ENCODE measurements at regions not wholly inside any gene's neighbourhood (a gene's known extent, or its start where the extent isn't known, plus 50 kb on each side); places are given as distances from the start of the nearest gene placed in this dataset.

- Histone ChIP-seq H3K9ac (ENCODE audit: low read depth, low read length) (no peak overlapping the region), H3K36me3 (ENCODE audit: insufficient read depth, low read length) (no peaks in the 10 kb centered on the region), H3K9me3 (ENCODE audit: control insufficient read depth, insufficient read depth, low read length) (no peaks in the 10 kb centered on the region), H3K4me1 (ENCODE audit: insufficient read depth, low read length) (peaks cover 15% of the 10 kb centered on the region)
These were observed 280.7 kb upstream of the SOX5 start for GRCh38 chr12:24230061-24230701.

DNA sequence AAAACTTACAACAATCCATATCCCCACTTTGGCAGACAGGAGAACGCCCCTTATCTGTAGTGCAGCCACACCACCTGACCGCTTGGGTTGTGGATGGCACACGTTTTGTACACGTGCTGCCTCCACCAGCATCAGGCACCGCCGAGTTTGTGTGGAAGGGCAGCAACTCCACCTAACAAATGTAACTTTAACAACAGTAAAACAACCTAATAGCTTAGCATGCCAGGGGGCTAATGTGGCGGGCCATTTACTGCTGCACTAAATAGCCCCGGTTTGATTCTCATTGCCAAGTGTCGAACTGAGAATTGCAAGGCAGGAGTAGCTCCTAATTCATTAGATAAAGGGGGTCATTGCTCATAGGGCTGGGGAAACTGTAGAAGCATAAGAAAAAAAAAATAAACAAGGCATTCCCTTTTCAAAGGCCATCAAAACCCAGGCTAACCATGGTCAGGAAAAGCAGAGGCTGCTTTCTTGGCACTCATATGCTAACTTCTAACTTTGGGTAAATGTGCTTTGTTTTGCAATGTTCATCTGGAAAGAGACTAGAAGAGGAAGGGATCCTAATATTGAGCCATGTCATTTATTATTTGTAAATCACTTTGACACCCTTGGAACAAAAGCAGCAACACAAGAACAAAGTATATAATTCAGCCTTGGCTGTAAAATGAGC, 279.7 kb upstream of the SOX5 start:
- Histone ChIP-seq H3K9me3 (ENCODE audit: control insufficient read depth, insufficient read depth, low read length) (no peaks in the 10 kb centered on the region), H3K4me1 (ENCODE audit: insufficient read depth, low read length) (peaks cover 15% of the 10 kb centered on the region), H3K36me3 (ENCODE audit: insufficient read depth, low read length) (no peaks in the 10 kb centered on the region), H3K9ac (ENCODE audit: low read depth, low read length) (no peak overlapping the region)

- H3K4me1 ChIP-seq (ENCODE audit: insufficient read depth, low read length) = peaks cover 15% of the 10 kb centered on the region
- H3K9ac ChIP-seq (ENCODE audit: low read depth, low read length) = no peak overlapping the region
- no peaks in the 10 kb centered on the region for H3K9me3 ChIP-seq (ENCODE audit: control insufficient read depth, insufficient read depth, low read length)
- no peaks in the 10 kb centered on the region for H3K36me3 ChIP-seq (ENCODE audit: insufficient read depth, low read length)
These were observed 278.9 kb upstream of the SOX5 start for GRCh38 chr12:24228371-24228770.

GRCh38 chr12:24227551-24227950, 278.1 kb upstream of the SOX5 start:
- Histone ChIP-seq H3K36me3 (ENCODE audit: insufficient read depth, low read length) (no peaks in the 10 kb centered on the region), H3K4me1 (ENCODE audit: insufficient read depth, low read length) (peaks cover 15% of the 10 kb centered on the region), H3K9ac (ENCODE audit: low read depth, low read length) (no peak overlapping the region), H3K9me3 (ENCODE audit: control insufficient read depth, insufficient read depth, low read length) (no peaks in the 10 kb centered on the region)

- no peaks in the 10 kb centered on the region for H3K9me3 ChIP-seq (ENCODE audit: control insufficient read depth, insufficient read depth, low read length)
- peaks cover 15% of the 10 kb centered on the region for H3K4me1 ChIP-seq (ENCODE audit: insufficient read depth, low read length)
- no peak overlapping the region for H3K9ac ChIP-seq (ENCODE audit: low read depth, low read length)
- no peaks in the 10 kb centered on the region for H3K36me3 ChIP-seq (ENCODE audit: insufficient read depth, low read length)
These were observed 277.4 kb upstream of the SOX5 start for GRCh38 chr12:24226745-24227350.

- H3K9me3 ChIP-seq (ENCODE audit: control insufficient read depth, insufficient read depth, low read length) = no peaks in the 10 kb centered on the region
- peaks cover 3% of the 10 kb centered on the region for H3K4me1 ChIP-seq (ENCODE audit: insufficient read depth, low read length)
- H3K36me3 ChIP-seq (ENCODE audit: insufficient read depth, low read length) = no peaks in the 10 kb centered on the region
- no peak overlapping the region for H3K9ac ChIP-seq (ENCODE audit: low read depth, low read length)
These were observed 274.9 kb upstream of the SOX5 start for GRCh38 chr12:24224401-24224800.

DNA sequence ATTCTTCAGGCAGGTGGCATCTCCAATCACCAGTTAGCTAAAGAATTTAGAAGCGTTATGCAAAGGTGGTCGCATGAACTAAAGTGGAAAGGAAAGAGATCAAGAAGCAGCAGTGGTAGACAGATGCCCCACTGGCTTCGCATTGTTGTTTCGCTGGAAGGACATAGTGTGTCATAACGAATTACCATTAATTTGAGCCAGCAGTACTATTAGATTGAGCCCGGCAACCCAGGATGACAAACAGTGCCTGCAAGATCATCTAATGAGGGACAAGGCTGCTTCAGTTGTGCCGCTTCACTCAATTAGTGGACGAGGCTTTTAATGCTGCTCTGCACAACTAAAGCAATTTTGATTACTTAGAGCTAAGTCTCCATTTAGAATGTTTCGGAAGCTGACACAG, 274.5 kb upstream of the SOX5 start:
- Histone ChIP-seq H3K4me1 (ENCODE audit: insufficient read depth, low read length) (no peaks in the 10 kb centered on the region; the same call in 1 of the 2 replicates), H3K9ac (ENCODE audit: low read depth, low read length) (no peak overlapping the region)

DNA sequence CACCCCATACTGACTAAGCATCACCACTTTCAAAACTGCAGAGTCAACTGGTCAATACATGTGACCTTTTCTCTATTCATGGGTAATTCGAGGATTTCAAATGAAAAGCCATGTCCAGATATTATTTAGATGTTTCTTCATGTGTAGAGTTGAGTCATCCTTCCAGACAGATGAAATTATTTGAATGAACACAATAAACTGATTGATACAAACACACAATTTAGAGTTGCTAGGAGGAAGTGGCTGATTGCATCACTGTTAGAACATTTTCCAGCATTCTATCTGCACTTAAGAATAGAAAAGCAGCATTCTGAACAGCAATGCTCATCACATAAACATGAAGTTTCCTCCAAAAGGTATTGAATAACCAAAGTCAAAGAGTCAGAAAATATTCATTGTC, 273.5 kb upstream of the SOX5 start:
- H3K4me1 ChIP-seq (ENCODE audit: insufficient read depth, low read length) = no peaks in the 10 kb centered on the region
- no peaks in the 10 kb centered on the region for H3K36me3 ChIP-seq (ENCODE audit: insufficient read depth, low read length)
- no peaks in the 10 kb centered on the region for H3K9me3 ChIP-seq (ENCODE audit: control insufficient read depth, insufficient read depth, low read length)
- no peak overlapping the region for H3K9ac ChIP-seq (ENCODE audit: low read depth, low read length)

More for the DNA sequence above, 274.5 kb upstream of the SOX5 start:
- Histone ChIP-seq H3K36me3 (ENCODE audit: insufficient read depth, low read length) (no peaks in the 10 kb centered on the region), H3K9me3 (ENCODE audit: control insufficient read depth, insufficient read depth, low read length) (no peaks in the 10 kb centered on the region)

GRCh38 chr12:24212496-24212895, 263.0 kb upstream of the SOX5 start:
- Histone ChIP-seq H3K4me1 (ENCODE audit: insufficient read depth, low read length) (no peaks in the 10 kb centered on the region), H3K36me3 (ENCODE audit: insufficient read depth, low read length) (no peaks in the 10 kb centered on the region), H3K9ac (ENCODE audit: low read depth, low read length) (no peak overlapping the region), H3K9me3 (ENCODE audit: control insufficient read depth, insufficient read depth, low read length) (no peaks in the 10 kb centered on the region)

- no peaks in the 10 kb centered on the region for H3K4me1 ChIP-seq (ENCODE audit: insufficient read depth, low read length)
- H3K9ac ChIP-seq (ENCODE audit: low read depth, low read length) = no peak overlapping the region
- H3K36me3 ChIP-seq (ENCODE audit: insufficient read depth, low read length) = no peaks in the 10 kb centered on the region
- no peaks in the 10 kb centered on the region for H3K9me3 ChIP-seq (ENCODE audit: control insufficient read depth, insufficient read depth, low read length)
These were observed 257.2 kb upstream of the SOX5 start for GRCh38 chr12:24206621-24207020.

- Histone ChIP-seq H3K9ac (ENCODE audit: low read depth, low read length) (no peak overlapping the region), H3K4me1 (ENCODE audit: insufficient read depth, low read length) (peaks cover 7% of the 10 kb centered on the region; the same call in 1 of the 2 replicates), H3K36me3 (ENCODE audit: insufficient read depth, low read length) (no peaks in the 10 kb centered on the region), H3K9me3 (ENCODE audit: control insufficient read depth, insufficient read depth, low read length) (no peaks in the 10 kb centered on the region)
These were observed 251.9 kb upstream of the SOX5 start for GRCh38 chr12:24201258-24201970.

DNA sequence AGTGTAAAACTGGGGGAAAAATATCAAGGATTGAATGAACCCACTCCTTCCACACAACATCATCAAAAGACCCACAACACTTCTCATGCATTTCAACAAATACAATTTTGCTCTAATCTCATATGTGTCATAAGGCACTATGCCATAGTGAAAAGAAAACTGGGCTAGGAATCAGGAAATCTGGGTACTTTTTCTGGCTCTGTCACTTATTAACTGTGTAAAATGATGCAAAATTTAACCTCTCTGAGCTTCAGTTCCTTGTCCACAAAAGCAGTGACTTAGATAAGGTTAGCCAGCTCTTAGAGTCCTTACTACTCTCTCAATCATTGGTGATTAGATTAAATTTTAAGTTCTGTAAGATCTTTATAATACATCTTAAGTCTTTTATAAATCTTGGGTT, 250.5 kb upstream of the SOX5 start:
- Histone ChIP-seq H3K9me3 (ENCODE audit: control insufficient read depth, insufficient read depth, low read length) (no peaks in the 10 kb centered on the region), H3K4me1 (ENCODE audit: insufficient read depth, low read length) (peaks cover 7% of the 10 kb centered on the region; the same call in 1 of the 2 replicates), H3K9ac (ENCODE audit: low read depth, low read length) (no peak overlapping the region), H3K36me3 (ENCODE audit: insufficient read depth, low read length) (no peaks in the 10 kb centered on the region)

- Histone ChIP-seq H3K9me3 (ENCODE audit: control insufficient read depth, insufficient read depth, low read length) (no peaks in the 10 kb centered on the region), H3K36me3 (ENCODE audit: insufficient read depth, low read length) (no peaks in the 10 kb centered on the region), H3K4me1 (ENCODE audit: insufficient read depth, low read length) (peaks cover 7% of the 10 kb centered on the region; the same call in 1 of the 2 replicates), H3K9ac (ENCODE audit: low read depth, low read length) (no peak overlapping the region)
These were observed 249.6 kb upstream of the SOX5 start for GRCh38 chr12:24198936-24199671.

- H3K4me1 ChIP-seq (ENCODE audit: insufficient read depth, low read length) = peaks cover 7% of the 10 kb centered on the region; the same call in 1 of the 2 replicates
- H3K36me3 ChIP-seq (ENCODE audit: insufficient read depth, low read length) = no peaks in the 10 kb centered on the region
- H3K9ac ChIP-seq (ENCODE audit: low read depth, low read length) = no peak overlapping the region
- H3K9me3 ChIP-seq (ENCODE audit: control insufficient read depth, insufficient read depth, low read length) = no peaks in the 10 kb centered on the region
These were observed 248.6 kb upstream of the SOX5 start for GRCh38 chr12:24198070-24198469.

Measured in ES-I3 (cell line).